Transverse colon (tissue), 4 donors: ENCODE measurements at regions not wholly inside any gene's neighbourhood (a gene's known extent, or its start where the extent isn't known, plus 50 kb on each side); places are given as distances from the start of the nearest gene placed in this dataset.

Experiments used
- EP300 ChIP-seq: sonication (generic); formaldehyde crosslinking; IDR thresholded peaks from one replicate; pipeline ENCODE4 v1.6.1; 2017; ENCODE audit warnings: antibody characterized with exemption, low read depth
- POLR2A ChIP-seq: fragments of 450-650 bp; IDR thresholded peaks from one replicate; pipeline ENCODE4 v1.6.1; 2016; ENCODE audit warnings: antibody characterized with exemption, mild to moderate bottlenecking, moderate library complexity
- POLR2AphosphoS5 ChIP-seq, 3 donors: sonication (generic); formaldehyde crosslinking; IDR thresholded peaks; one replicate each; pipeline ENCODE4 v1.6.1; 2016; ENCODE audit warnings: antibody characterized with exemption in 3 of 3
- TF ChIP-seq, protein P1 (sequence below), 5 experiments: fragments of 200-600 bp in 3 of 5; fragments of 450-650 bp in 2 of 5; sonication (generic) in 3 of 5; IDR thresholded peaks; 1 replicate in 2 of 5; 2 replicates in 3 of 5; pipeline ENCODE4 v1.5.1; 2016 to 2017; ENCODE audit warnings: antibody characterized with exemption in 5 of 5, inconsistent platforms in 3 of 5, mild to moderate bottlenecking in 2 of 5, moderate library complexity in 1 of 5

DNA sequence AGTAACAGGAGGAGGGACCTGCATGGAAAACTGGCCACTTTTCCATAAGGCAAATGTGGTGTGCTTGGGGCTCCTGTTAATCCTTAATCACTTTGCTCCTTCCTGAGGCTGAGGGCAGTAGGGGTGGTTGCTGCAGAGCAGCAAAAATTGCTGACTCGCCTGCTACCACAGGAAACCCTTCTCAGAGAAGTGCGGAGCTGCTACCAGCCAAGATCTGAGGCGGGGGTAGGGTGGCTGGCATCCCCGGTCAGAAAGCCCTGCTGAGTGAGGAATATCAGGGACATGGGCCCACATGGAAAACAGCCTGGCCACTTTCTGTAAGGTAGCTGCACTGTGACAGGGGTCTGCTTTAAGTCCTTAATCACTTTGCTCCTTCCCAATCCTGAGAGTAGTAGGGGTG lies 192.4 kb upstream of the GHR start:
- TF ChIP-seq EP300 (no peak), POLR2AphosphoS5 (IDR thresholded peaks at IDR 0.05) (no peak), POLR2A (no peak)
- TF ChIP-seq, protein P1, sequence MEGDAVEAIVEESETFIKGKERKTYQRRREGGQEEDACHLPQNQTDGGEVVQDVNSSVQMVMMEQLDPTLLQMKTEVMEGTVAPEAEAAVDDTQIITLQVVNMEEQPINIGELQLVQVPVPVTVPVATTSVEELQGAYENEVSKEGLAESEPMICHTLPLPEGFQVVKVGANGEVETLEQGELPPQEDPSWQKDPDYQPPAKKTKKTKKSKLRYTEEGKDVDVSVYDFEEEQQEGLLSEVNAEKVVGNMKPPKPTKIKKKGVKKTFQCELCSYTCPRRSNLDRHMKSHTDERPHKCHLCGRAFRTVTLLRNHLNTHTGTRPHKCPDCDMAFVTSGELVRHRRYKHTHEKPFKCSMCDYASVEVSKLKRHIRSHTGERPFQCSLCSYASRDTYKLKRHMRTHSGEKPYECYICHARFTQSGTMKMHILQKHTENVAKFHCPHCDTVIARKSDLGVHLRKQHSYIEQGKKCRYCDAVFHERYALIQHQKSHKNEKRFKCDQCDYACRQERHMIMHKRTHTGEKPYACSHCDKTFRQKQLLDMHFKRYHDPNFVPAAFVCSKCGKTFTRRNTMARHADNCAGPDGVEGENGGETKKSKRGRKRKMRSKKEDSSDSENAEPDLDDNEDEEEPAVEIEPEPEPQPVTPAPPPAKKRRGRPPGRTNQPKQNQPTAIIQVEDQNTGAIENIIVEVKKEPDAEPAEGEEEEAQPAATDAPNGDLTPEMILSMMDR (IDR thresholded peaks at IDR 0.05) = no peak
